Stimulated activated CD8-positive, alpha-beta memory T cell treated with anti-CD3 and anti-CD28 coated beads, Interleukin-7, amount 100 ng/mL, for 4 hours (primary cell): ENCODE measurements at regions not wholly inside any gene's neighbourhood (a gene's known extent, or its start where the extent isn't known, plus 50 kb on each side); places are given as distances from the start of the nearest gene placed in this dataset.
"Not testable (repeated sequence)": the region's sequence is repeated elsewhere in the genome, so short reads cannot be mapped to it uniquely, and the experiment has no call there.

Source experiments
- DNase-seq, 2 donors: peaks; one replicate each; pipeline ENCODE4 v3.0.0-alpha.2; 2020; ENCODE audit warnings: low read depth in 2 of 2

- no peak for DNase-seq
Measured at GRCh38 chr7:17046666-17047065, 164.9 kb upstream of the AGR3 start.

GRCh38 chr7:17053164-17053563 is 171.4 kb upstream of the AGR3 start:
- not testable (repeated sequence) for DNase-seq

DNA sequence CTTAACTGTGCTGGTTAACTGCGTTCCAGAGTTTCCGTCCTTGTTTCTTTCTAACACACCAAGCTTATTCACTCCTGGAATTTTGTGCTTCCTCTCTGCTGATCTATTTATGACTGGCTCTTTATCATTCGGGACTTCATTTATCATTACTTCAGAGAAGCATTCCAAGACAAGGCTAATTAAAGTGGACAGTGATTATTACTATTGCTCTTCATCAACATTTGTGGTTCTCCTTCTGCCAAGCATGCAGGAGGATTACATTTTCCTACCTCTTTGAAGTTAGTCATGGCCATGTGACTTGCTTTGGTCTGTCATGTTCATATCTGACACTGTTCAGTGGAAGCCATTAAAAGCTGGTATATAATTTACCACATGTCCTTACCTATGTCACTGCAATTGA is 172.4 kb upstream of the AGR3 start:
- DNase-seq: no peak

DNA sequence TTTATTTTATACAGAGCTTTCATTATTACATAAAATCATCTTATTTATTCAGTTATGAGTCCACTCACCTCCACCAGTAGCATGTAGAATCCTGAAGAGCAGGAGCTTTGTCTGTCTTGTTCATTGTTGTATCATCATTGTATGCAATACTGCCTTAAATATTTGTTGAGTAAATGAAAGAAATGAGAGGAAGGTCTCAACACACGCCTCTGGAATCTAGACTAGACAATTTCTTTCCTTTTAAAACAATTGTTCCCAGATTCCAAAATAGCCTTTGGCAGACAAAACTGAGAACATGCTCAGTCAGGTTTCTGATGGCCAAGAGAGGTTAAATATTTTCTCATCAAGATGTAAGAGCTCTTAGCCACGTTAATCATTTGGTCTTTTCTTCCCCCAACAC is 173.1 kb upstream of the AGR3 start:
- DNase-seq: no peak

GRCh38 chr7:17055596-17055995 is 173.8 kb upstream of the AGR3 start:
- no peak for DNase-seq

GRCh38 chr7:17056491-17057142 is 174.8 kb upstream of the AGR3 start:
- no peak for DNase-seq

DNA sequence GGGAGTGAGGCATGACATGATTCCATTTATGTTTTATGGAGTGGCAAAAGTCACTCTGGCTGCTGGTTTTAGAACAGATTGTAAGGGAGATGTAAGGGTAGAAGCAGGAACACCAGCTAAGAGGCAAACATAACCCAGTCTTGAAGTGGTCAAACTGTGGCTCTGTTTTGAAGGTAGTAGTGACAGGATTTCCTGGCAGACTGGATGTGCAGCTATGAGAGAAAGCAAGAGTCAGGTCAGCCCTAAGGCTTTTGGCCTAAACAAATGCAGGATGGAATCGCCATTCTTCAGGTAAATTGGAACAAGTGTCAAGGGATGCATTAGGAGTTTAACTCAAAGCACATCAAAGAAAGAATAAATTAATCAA is 175.3 kb upstream of the AGR3 start:
- DNase-seq: no peak

GRCh38 chr7:17058568-17058967 is 176.8 kb upstream of the AGR3 start:
- DNase-seq: no peak

- DNase-seq: no peak
Measured at GRCh38 chr7:17060051-17060450, 178.3 kb upstream of the AGR3 start.

GRCh38 chr7:17061443-17061842 is 179.7 kb upstream of the AGR3 start:
- no peak for DNase-seq

DNA sequence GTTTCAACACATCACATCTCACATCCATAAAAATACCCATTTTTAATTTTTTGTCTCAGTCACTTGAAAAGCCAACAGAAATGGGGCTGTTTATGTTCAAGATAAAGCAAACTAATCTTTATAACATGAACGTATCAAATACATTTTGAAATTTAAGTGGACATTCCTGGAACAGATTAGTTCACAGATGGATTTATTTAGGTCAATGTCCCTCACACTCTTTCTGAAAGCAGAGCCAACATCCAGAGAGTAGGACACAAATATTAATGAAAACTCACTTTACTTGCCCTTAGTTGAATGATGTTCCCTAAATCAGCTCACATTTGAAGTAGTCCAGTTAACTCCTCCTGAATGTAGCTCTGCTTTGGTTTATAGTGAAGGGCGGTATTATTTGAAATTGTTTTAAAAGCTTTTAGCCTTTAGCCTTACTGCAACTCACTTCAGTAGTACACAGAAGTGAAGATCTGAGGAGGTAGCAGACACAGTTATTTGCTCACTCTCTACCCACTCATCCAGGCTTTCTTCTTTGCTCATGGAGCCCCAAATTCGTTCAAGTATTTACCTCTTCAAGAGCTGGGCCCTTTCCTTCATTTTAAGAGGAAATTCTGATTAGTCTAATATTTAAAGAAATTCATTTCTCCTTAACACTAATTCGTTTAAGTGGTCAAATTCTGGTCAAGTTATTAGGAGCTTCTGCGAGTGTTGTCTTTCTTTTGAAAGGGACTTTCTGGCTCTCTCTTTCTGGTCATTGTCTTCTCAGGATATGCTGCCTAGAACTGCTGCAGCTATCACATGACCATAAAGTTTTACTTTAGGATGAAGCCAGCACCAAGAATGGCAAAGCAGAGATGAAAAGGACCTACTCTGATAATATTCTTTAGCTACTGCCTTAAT is 180.6 kb upstream of the AGR3 start:
- no peak for DNase-seq

DNA sequence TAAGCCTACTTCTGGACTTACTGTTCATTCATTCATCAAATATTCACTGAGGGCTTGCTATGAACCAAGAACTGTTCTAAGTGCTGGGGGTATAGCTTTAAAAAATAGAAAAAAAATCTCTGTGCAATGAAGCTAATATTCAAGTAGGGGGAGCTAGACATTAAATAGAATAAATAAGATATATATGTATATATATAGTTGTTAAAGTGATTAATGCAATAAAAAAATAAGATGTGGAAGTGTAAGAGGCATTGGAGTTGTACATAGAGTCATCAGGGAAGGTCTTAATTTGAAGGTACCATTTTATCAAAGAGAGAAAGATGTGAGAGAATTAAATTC is 181.2 kb upstream of the AGR3 start:
- DNase-seq: no peak

DNA sequence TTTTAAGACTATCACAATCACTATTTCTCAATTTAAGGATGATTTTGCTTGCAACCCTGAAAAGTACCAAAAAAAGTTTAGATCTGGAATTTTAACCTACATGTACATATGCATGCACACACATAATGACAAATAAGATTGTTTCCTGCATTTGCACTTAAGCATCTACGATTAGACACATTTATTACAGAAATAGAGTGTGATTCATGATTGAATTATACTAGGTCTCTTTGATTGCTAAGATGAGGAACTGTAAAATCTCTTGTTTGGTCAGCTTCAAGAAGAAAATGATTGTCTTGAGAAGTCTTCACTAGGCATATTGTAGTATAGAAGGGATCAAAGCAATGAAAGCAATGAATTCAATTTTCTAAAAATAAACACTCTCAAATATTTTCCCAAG is 185.9 kb upstream of the AGR3 start:
- DNase-seq: no peak

DNA sequence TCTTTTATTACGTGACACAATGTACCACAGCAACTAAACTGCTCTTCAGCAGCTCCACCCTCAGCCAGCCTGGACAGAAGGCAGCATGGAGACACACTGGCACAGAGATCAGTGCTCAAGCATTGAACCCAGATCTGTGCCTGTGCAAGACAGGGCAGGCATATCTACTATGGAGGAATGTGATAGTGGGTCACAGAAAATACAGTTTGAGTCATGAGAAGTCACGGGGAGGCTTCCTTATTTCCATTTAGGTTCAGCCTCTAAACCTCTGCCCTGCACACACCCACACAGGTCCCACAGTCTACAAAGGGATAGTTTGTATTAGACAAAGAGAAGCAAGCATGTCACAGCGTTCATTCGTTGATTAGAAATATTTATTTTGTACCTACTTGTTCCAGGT is 187.4 kb upstream of the AGR3 start:
- no peak for DNase-seq

- DNase-seq: no peak
Measured at GRCh38 chr7:17070231-17070708, 188.5 kb upstream of the AGR3 start.

DNA sequence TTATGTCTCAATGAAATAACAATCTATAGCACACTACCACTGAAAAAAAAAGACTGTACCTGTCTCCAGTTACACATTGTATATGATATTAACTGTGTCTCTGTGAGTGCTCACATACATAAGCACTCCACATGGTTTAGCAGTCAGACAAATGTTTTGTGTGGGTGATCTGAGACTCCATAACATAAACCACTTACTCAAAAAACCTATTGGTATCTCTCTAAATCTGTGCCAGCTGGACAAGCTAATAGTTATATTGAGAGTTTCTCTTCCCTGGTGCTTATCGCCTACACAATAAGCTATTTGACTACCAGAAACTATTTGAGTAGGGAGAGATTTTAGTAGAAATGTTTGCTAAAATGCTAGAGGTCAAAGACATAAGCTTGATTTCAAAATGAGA is 190.1 kb upstream of the AGR3 start:
- DNase-seq: no peak

GRCh38 chr7:17075601-17076255 is 193.9 kb upstream of the AGR3 start:
- DNase-seq: no peak

GRCh38 chr7:17078298-17078697 is 196.5 kb upstream of the AGR3 start:
- DNase-seq: no peak

- no peak for DNase-seq
Measured at GRCh38 chr7:17083392-17084165, 201.8 kb upstream of the AGR3 start.

- DNase-seq: no peak
Measured at GRCh38 chr7:17084166-17084475, 202.3 kb upstream of the AGR3 start.

DNA sequence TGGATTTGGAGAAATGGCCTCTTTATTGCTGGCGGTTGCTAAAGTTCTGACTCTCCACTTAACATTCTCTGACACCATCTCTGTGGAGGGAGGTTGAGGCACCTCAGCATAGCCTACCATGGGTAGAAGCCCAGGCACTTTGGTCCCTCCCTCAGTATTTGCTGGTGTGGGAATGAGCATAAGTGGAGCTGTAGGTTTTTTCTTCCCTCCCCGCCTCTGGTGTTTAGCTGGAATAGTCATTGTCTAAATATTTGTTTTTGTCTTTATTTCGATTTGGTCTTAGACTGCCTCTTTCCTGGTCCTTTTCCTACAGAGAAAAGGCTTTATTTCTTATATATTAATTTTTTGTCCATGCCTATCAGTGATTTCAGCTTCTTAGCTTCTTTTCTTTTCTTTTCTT is 203.4 kb upstream of the AGR3 start:
- no peak for DNase-seq

- no peak for DNase-seq
Measured at GRCh38 chr7:17086403-17086802, 204.6 kb upstream of the AGR3 start.
